ENCODE measurements at regions not wholly inside any gene's neighbourhood (a gene's known extent, or its start where the extent isn't known, plus 50 kb on each side); places are given as distances from the start of the nearest gene placed in this dataset.

- TF ChIP-seq CTCF (IDR thresholded peaks at IDR 0.05 in 8 of 11, conservative IDR thresholded peaks at IDR 0.05 in 3 of 11) (no peak), POLR2AphosphoS5 (IDR thresholded peaks at IDR 0.05) (no peak)
These were observed 62.2 kb upstream of the TP63 start for GRCh38 chr3:189568961-189569360.
